Endothelial cell of umbilical vein (primary cell): ENCODE measurements at regions not wholly inside any gene's neighbourhood (a gene's known extent, or its start where the extent isn't known, plus 50 kb on each side); places are given as distances from the start of the nearest gene placed in this dataset.
"Not testable (repeated sequence)": the region's sequence is repeated elsewhere in the genome, so short reads cannot be mapped to it uniquely, and the experiment has no call there.

Experiments
- BruUV-seq: library from RNA; stranded (reverse); fragments of 400-500 nt; replicated peaks from 2 replicates; lab custom pipeline; 2021; lab: Mats Ljungman, UMichigan
- CTCF ChIA-PET: fragments of 300-600, 350-600 bp; sonication (Branson Sonifier 250); formaldehyde crosslinking; loops from one replicate; lab custom pipeline; 2021; ENCODE audit warnings: antibody characterized with exemption, inconsistent platforms; lab: Charles Lee
- POLR2A ChIA-PET: fragments of 300-600, 350-600 bp; sonication (Branson Sonifier 250); formaldehyde crosslinking; loops from one replicate; lab custom pipeline; 2021; ENCODE audit warnings: antibody characterized with exemption, inconsistent platforms; lab: Charles Lee
- DNase-seq: peaks from one replicate; pipeline ENCODE4 v3.0.0-alpha.2; 2011; ENCODE audit warnings: low read depth, low spot score
- FAIRE-seq: peaks from 2 replicates; lab custom pipeline; 2011; peaks lifted over from hg19 to GRCh38; lab: Jason Lieb, UNC
- H2AFZ ChIP-seq: 2 replicates; pipeline ENCODE4 v1.6.0; 2012; ENCODE audit warnings: low read depth, low read length, control low read depth, inconsistent platforms
- H3K27ac ChIP-seq: 2 replicates; pipeline ENCODE4 v1.5.1; 2011; ENCODE audit warnings: low read depth, mild to moderate bottlenecking, control low read depth, low read length, moderate library complexity; ENCODE audit not compliant: insufficient read depth
- H3K27me3 ChIP-seq, 2 experiments: 2 replicates each; pipeline versions ENCODE4 v1.6.0 to v1.6.1; 2011; ENCODE audit warnings: low read length in 2 of 2, mixed read lengths in 1 of 2; ENCODE audit not compliant: control insufficient read depth in 2 of 2, insufficient read depth in 2 of 2
- H3K36me3 ChIP-seq, 2 experiments: 2 replicates in 1 of 2; 3 replicates in 1 of 2; pipeline ENCODE4 v1.5.1; 2011; ENCODE audit warnings: low read length in 2 of 2, mild to moderate bottlenecking in 1 of 2, moderate library complexity in 1 of 2; ENCODE audit not compliant: control insufficient read depth in 2 of 2, insufficient read depth in 2 of 2; ENCODE audit errors: extremely low read depth in 1 of 2
- H3K4me1 ChIP-seq: 3 replicates; pipeline ENCODE4 v1.5.1; 2011; ENCODE audit warnings: mild to moderate bottlenecking, low read length; ENCODE audit not compliant: control insufficient read depth, insufficient read depth; ENCODE audit errors: extremely low read depth
- H3K4me2 ChIP-seq: 2 replicates; pipeline ENCODE4 v1.6.1; 2011; ENCODE audit warnings: low read length, control low read depth, mixed read lengths; ENCODE audit not compliant: insufficient read depth
- H3K4me3 ChIP-seq, 3 experiments: fragments of 200-600 bp in 1 of 3; sonication (generic), shearing (Covaris generic) in 1 of 3; replicated peaks in 1 of 3; 2 replicates each; pipeline ENCODE4 v1.5.1; 2011 to 2016; ENCODE audit warnings: control low read depth in 3 of 3, low read length in 3 of 3, mild to moderate bottlenecking in 2 of 3, inconsistent platforms in 1 of 3, low read depth in 1 of 3, moderate library complexity in 1 of 3; ENCODE audit not compliant: insufficient read depth in 1 of 3
- H3K79me2 ChIP-seq: 2 replicates; pipeline ENCODE4 v1.6.0; 2012; ENCODE audit warnings: low read length, inconsistent platforms; ENCODE audit not compliant: control insufficient read depth, insufficient read depth
- H3K9ac ChIP-seq: replicated peaks from 2 replicates; pipeline ENCODE3; 2011; ENCODE audit warnings: low read length, control low read depth; ENCODE audit not compliant: insufficient read depth; ENCODE audit errors: extremely low read depth
- H3K9me1 ChIP-seq: replicated peaks from 3 replicates; pipeline ENCODE4 v1.6.0; 2011; ENCODE audit warnings: mild to moderate bottlenecking, low read length; ENCODE audit not compliant: control insufficient read depth, insufficient read depth; ENCODE audit errors: extremely low read depth
- H3K9me3 ChIP-seq: replicated peaks from 2 replicates; pipeline ENCODE4 v1.5.1; 2012; ENCODE audit warnings: low read length, inconsistent platforms; ENCODE audit not compliant: control insufficient read depth, insufficient read depth
- H4K20me1 ChIP-seq: replicated peaks from 2 replicates; pipeline ENCODE3; 2011; ENCODE audit warnings: mild to moderate bottlenecking, low read length; ENCODE audit not compliant: control insufficient read depth, insufficient read depth; ENCODE audit errors: extremely low read depth
- EZH2 ChIP-seq: IDR thresholded peaks from 2 replicates; pipeline ENCODE4 v1.6.1; 2012; ENCODE audit warnings: borderline replicate concordance, low read depth, mild to moderate bottlenecking, moderate library complexity, low read length, inconsistent platforms; ENCODE audit not compliant: severe bottlenecking
- FOS ChIP-seq: IDR thresholded peaks from 2 replicates; pipeline ENCODE4 v1.6.1; 2011; ENCODE audit warnings: mild to moderate bottlenecking, low read length, moderate library complexity, borderline replicate concordance; ENCODE audit not compliant: insufficient read depth
- GATA2 ChIP-seq: IDR thresholded peaks from 2 replicates; pipeline ENCODE4 v1.7.0; 2011; ENCODE audit warnings: low read depth, mild to moderate bottlenecking, moderate library complexity, mixed read lengths, low read length; ENCODE audit not compliant: insufficient read length, insufficient read depth
- JUN ChIP-seq: IDR thresholded peaks from 2 replicates; pipeline ENCODE4 v1.6.1; 2011; ENCODE audit warnings: borderline replicate concordance, low read depth; ENCODE audit not compliant: insufficient read length, insufficient read depth
- MYC ChIP-seq: IDR thresholded peaks from one replicate; pipeline ENCODE4 v1.6.1; 2011; ENCODE audit warnings: mild to moderate bottlenecking, low read depth, low read length
- POLR2A ChIP-seq: IDR thresholded peaks from 2 replicates; pipeline ENCODE4 v1.6.1; 2012; ENCODE audit warnings: low read depth, mild to moderate bottlenecking, control low read depth, low read length
- POLR2AphosphoS5 ChIP-seq: IDR thresholded peaks from 2 replicates; pipeline ENCODE4 v1.6.1; 2012; ENCODE audit warnings: low read depth, mild to moderate bottlenecking, control low read depth, low read length, moderate library complexity; ENCODE audit not compliant: insufficient read depth
- dilution Hi-C: fragments of 300-500 bp; cut with MboI; formaldehyde crosslinking; loops from one replicate; pipeline ENCODE4 v1.15.0; 2019; ENCODE audit warnings: low sequenced_read_pairs; ENCODE audit not compliant: extremely low pct_ligation_motif_present
- intact Hi-C: fragments of 100-400 bp; cut with micrococcal nuclease; formaldehyde crosslinking; loops from one replicate; pipeline ENCODE4 v1.10.0; 2022
- TF ChIP-seq, protein P1 (sequence below): IDR thresholded peaks from 2 replicates; pipeline ENCODE4 v1.6.1; 2011; ENCODE audit not compliant: insufficient read depth, insufficient read length
- TF ChIP-seq, protein P2 (sequence below), 2 donors: IDR thresholded peaks; 1 replicate in 1 of 2; 2 replicates in 1 of 2; pipeline ENCODE4 v1.5.1; 2011; ENCODE audit warnings: low read length in 2 of 2, mild to moderate bottlenecking in 2 of 2, moderate library complexity in 2 of 2, control low read depth in 1 of 2, inconsistent platforms in 1 of 2, low read depth in 1 of 2; ENCODE audit not compliant: insufficient read depth in 1 of 2; ENCODE audit errors: extremely low read depth in 1 of 2

DNA sequence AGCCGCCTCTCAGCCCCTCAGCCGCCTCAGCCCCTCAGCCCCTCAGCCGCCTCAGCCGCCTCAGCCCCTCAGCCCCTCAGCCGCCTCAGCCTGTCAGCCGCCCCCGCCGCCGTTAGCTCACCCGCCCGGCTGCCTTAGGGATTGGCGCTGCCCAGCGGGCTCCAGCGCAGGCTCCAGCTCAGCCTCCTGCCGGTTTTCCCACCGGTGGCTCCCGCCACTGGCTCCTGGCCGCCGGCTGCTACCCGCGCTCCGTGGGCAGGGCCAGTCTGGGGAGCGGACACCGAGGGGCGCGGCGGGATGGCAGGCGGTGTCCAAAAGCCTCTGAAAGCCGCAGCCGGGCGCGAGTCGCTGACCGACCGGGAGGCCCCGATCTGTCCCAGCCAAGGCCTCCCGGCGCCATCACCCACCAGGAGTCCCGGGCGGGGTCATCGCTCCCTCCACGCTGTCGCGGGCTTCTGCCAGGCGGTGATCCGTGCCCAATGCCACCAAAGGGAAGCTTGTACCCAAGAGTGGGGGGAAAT, 1532.7 kb downstream of the REEP3 start:
- H3K36me3 ChIP-seq, dilution Hi-C loops, POLR2A ChIA-PET, H3K9ac ChIP-seq, H2AFZ ChIP-seq, DNase-seq, H3K4me2 ChIP-seq, H3K27me3 ChIP-seq, H3K79me2 ChIP-seq, H3K27ac ChIP-seq, H4K20me1 ChIP-seq, CTCF ChIA-PET, H3K4me1 ChIP-seq, H3K9me1 ChIP-seq, H3K9me3 ChIP-seq, intact Hi-C loops, H3K4me3 ChIP-seq, FAIRE-seq, BruUV-seq: not testable (repeated sequence)

DNA sequence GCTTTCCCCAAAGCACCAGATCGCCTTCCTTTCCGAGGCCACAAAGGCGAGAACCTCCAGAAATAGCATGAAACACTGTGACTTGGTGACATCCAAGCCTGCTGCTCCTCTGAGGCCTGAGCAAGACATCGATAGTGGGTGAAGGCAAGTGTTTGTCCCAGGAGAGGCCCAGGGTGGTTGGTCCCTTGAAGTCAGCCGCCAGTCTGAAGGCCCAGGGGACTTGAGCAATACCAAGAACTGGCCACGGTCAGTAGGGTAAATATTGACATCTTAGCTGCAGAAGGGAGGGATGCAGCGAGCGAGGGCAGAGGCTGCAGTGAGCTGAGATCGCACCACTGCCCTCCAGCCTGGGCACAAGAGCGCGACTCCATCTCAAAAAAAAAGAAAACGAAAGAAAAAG, 1533.5 kb downstream of the REEP3 start:
- BruUV-seq, POLR2A ChIA-PET, H3K79me2 ChIP-seq, H3K36me3 ChIP-seq, H4K20me1 ChIP-seq, H3K4me3 ChIP-seq, dilution Hi-C loops, H3K27ac ChIP-seq, FAIRE-seq, H3K4me1 ChIP-seq, H3K9me1 ChIP-seq, H3K9ac ChIP-seq, intact Hi-C loops, H2AFZ ChIP-seq, DNase-seq, CTCF ChIA-PET, H3K9me3 ChIP-seq, H3K4me2 ChIP-seq, H3K27me3 ChIP-seq: not testable (repeated sequence)

DNA sequence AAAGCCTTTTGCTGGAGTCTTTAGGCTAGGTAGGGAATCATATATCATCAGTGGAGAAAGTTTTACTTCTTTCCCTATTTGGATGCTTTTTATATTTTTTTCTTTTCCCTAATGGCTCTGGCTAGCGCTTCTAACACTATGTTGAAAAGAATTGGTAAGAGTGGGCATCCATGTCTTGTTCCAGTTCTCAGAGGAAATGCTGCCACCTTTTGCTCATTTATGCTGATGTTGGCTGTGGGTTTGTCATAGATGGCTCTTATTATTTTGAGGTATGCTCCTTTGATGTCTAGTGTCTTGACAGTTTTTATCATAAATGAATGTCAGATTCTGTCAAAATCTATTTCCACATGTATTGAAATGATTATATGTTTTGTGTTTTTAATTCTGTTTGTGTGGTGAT, 1544.1 kb downstream of the REEP3 start:
- H4K20me1 ChIP-seq, result no peaks in the 10 kb centered on the region
- H3K27ac ChIP-seq, result no peak overlapping the region
- TF ChIP-seq GATA2 (no peak), MYC (no peak), FOS (no peak), JUN (no peak), POLR2AphosphoS5 (no peak), EZH2 (no peak), POLR2A (no peak)
- TF ChIP-seq, protein P1, sequence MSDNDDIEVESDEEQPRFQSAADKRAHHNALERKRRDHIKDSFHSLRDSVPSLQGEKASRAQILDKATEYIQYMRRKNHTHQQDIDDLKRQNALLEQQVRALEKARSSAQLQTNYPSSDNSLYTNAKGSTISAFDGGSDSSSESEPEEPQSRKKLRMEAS, result no peak
- TF ChIP-seq, protein P2, sequence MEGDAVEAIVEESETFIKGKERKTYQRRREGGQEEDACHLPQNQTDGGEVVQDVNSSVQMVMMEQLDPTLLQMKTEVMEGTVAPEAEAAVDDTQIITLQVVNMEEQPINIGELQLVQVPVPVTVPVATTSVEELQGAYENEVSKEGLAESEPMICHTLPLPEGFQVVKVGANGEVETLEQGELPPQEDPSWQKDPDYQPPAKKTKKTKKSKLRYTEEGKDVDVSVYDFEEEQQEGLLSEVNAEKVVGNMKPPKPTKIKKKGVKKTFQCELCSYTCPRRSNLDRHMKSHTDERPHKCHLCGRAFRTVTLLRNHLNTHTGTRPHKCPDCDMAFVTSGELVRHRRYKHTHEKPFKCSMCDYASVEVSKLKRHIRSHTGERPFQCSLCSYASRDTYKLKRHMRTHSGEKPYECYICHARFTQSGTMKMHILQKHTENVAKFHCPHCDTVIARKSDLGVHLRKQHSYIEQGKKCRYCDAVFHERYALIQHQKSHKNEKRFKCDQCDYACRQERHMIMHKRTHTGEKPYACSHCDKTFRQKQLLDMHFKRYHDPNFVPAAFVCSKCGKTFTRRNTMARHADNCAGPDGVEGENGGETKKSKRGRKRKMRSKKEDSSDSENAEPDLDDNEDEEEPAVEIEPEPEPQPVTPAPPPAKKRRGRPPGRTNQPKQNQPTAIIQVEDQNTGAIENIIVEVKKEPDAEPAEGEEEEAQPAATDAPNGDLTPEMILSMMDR (IDR thresholded peaks at IDR 0.05; ENCODE audit: extremely low read depth in 1 of 2, insufficient read depth in 1 of 2, low read depth in 1 of 2, low read length in 2 of 2), result no peak
- no TSS peak for BruUV-seq
- no peaks in the 10 kb centered on the region for H3K27me3 ChIP-seq
- H3K4me2 ChIP-seq, result no peak overlapping the region
- no peaks in the 10 kb centered on the region for H3K9me3 ChIP-seq
- H3K36me3 ChIP-seq, result no peaks in the 10 kb centered on the region
- ChIA-PET POLR2A (no interaction called here), CTCF (no interaction called here)
- no peaks in the 10 kb centered on the region for H3K9me1 ChIP-seq
- H3K79me2 ChIP-seq, result no peaks in the 10 kb centered on the region
- no peaks in the 10 kb centered on the region for H3K4me1 ChIP-seq
- intact Hi-C loops, result no loop called here
- no peak overlapping the region for H3K9ac ChIP-seq
- dilution Hi-C loops, result no loop called here
- DNase-seq (no peak), FAIRE-seq (no peak)
- H2AFZ ChIP-seq, result no peak overlapping the region
- H3K4me3 ChIP-seq, result no peak overlapping the region
